ENCODE measurements at regions not wholly inside any gene's neighbourhood (a gene's known extent, or its start where the extent isn't known, plus 50 kb on each side); places are given as distances from the start of the nearest gene placed in this dataset.

GRCh38 chr6:95501032-95501904 lies 76.1 kb upstream of the MANEA start:
- no peak for ATAC-seq (ENCODE audit: low FRiP score)
- no peak for TF ChIP-seq CTCF (IDR thresholded peaks at IDR 0.05)
- no peak for DNase-seq (ENCODE audit: low spot score)

- DNase-seq (ENCODE audit: low spot score): no peak
- no peak for ATAC-seq (ENCODE audit: low FRiP score)
- TF ChIP-seq CTCF (IDR thresholded peaks at IDR 0.05): no peak
Observed at GRCh38 chr6:95503568-95503967, 73.8 kb upstream of the MANEA start.

GRCh38 chr6:95511404-95511803 lies 65.9 kb upstream of the MANEA start:
- no peak for TF ChIP-seq CTCF (IDR thresholded peaks at IDR 0.05)
- no peak for ATAC-seq (ENCODE audit: low FRiP score)
- DNase-seq (ENCODE audit: low spot score): no peak

- ATAC-seq (ENCODE audit: low FRiP score) (no peak), DNase-seq (ENCODE audit: low spot score) (no peak)
Observed at GRCh38 chr6:95515975-95516374, 61.4 kb upstream of the MANEA start.

GRCh38 chr6:95517004-95517403 lies 60.3 kb upstream of the MANEA start:
- no peak for TF ChIP-seq CTCF (IDR thresholded peaks at IDR 0.05)
- ATAC-seq (ENCODE audit: low FRiP score) (no peak), DNase-seq (ENCODE audit: low spot score) (no peak)

More at GRCh38 chr6:95515975-95516374, 61.4 kb upstream of the MANEA start:
- TF ChIP-seq CTCF (IDR thresholded peaks at IDR 0.05): no peak

GRCh38 chr6:95517568-95517967 lies 59.8 kb upstream of the MANEA start:
- DNase-seq (ENCODE audit: low spot score) (no peak), ATAC-seq (ENCODE audit: low FRiP score) (no peak)
- TF ChIP-seq CTCF (IDR thresholded peaks at IDR 0.05): no peak

GRCh38 chr6:95518630-95519227 lies 58.6 kb upstream of the MANEA start:
- ATAC-seq (ENCODE audit: low FRiP score): no peak
- no peak for DNase-seq (ENCODE audit: low spot score)

More at GRCh38 chr6:95518630-95519227, 58.6 kb upstream of the MANEA start:
- no peak for TF ChIP-seq CTCF (IDR thresholded peaks at IDR 0.05)

Data from omental fat pad (tissue), 3 donors.